ENCODE measurements at regions not wholly inside any gene's neighbourhood (a gene's known extent, or its start where the extent isn't known, plus 50 kb on each side); places are given as distances from the start of the nearest gene placed in this dataset.

DNA sequence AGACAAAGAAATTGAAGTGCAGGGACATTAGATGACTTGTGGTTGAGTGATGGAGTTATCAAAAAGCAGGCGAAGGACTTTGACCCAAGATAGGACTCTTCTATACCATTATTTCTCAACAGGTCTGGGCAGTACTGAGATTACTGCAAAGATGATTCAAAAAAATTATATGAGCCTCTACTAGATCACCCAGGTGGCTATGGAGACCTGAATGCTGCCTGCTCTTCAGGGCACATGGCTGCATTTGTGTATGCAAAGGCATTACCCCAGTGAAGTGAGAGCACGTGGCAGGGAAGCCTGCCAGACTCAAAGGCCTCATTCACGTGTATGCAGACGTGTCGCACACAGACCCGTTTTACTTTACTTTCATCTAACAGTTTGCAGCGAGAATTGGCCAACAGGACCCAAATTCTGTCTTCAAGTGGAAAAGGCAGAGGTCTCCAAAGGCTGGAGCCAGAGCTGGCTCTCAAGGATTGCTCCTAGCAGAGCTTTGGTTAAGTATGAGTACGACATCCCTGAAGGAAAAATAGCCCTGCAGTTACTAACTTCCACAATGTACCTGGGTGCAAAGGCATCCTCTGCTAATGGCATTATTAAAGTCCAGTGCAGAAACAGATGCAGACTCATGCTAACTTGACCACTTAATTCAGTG lies 113.8 kb upstream of the ARMC2 start:
- Histone ChIP-seq H2AFZ (replicated peaks) (no peak overlapping the region), H3K9ac (no peak overlapping the region)
- TF ChIP-seq CTCF (IDR thresholded peaks at IDR 0.05) (no peak), EZH2 (IDR thresholded peaks at IDR 0.05) (no peak)

GRCh38 chr6:108735310-108736001 lies 112.8 kb upstream of the ARMC2 start:
- no peaks in the 10 kb centered on the region for H3K79me2 ChIP-seq (ENCODE audit: low read depth)
- H3K36me3 Mint-ChIP-seq: no peaks in the 10 kb centered on the region
- H3K27me3 ChIP-seq: peaks cover 10% of the 10 kb centered on the region
- H3K27me3 Mint-ChIP-seq (ENCODE audit: insufficient read depth, low read depth): peaks cover 5% of the 10 kb centered on the region
- H3K9ac ChIP-seq: no peak overlapping the region
- H3F3A ChIP-seq (ENCODE audit: low read depth): peaks cover 11% of the 10 kb centered on the region
- no peaks in the 10 kb centered on the region for H3K36me3 ChIP-seq
- no peaks in the 10 kb centered on the region for H4K20me1 ChIP-seq (ENCODE audit: low read depth)
- H3K27ac ChIP-seq: no peak overlapping the region
- H3K4me1 ChIP-seq: peaks cover 19% of the 10 kb centered on the region
- no peak for TF ChIP-seq CTCF (IDR thresholded peaks at IDR 0.05)
- TF ChIP-seq EZH2phosphoT487 (IDR thresholded peaks at IDR 0.05): no peak
- no peak for TF ChIP-seq EZH2 (IDR thresholded peaks at IDR 0.05)
- H3K9me3 ChIP-seq (ENCODE audit: low read depth): no peaks in the 10 kb centered on the region
- H3K4me2 ChIP-seq: no peak overlapping the region
- no peak overlapping the region for H2AFZ ChIP-seq (replicated peaks)
- DNase-seq (ENCODE audit: low spot score): no peak
- H3K4me3 ChIP-seq: no peak overlapping the region
- H3K4me3 Mint-ChIP-seq: no peak overlapping the region
- no peak overlapping the region for H3K27ac Mint-ChIP-seq
- no peaks in the 10 kb centered on the region for H3K9me3 Mint-ChIP-seq
- H3K4me1 Mint-ChIP-seq: peaks cover 23% of the 10 kb centered on the region

More for the DNA sequence above, 113.8 kb upstream of the ARMC2 start:
- no peak for DNase-seq (ENCODE audit: low spot score)
- H3K79me2 ChIP-seq (ENCODE audit: low read depth): no peaks in the 10 kb centered on the region
- Mint-ChIP-seq H3K4me3 (no peak overlapping the region), H3K36me3 (no peaks in the 10 kb centered on the region), H3K9me3 (no peaks in the 10 kb centered on the region), H3K27ac (no peak overlapping the region), H3K4me1 (peaks cover 24% of the 10 kb centered on the region), H3K27me3 (ENCODE audit: insufficient read depth, low read depth) (peaks cover 5% of the 10 kb centered on the region)
- peaks cover 14% of the 10 kb centered on the region for H3F3A ChIP-seq (ENCODE audit: low read depth)
- H3K36me3 ChIP-seq: no peaks in the 10 kb centered on the region
- H3K27me3 ChIP-seq: peaks cover 18% of the 10 kb centered on the region
- no peak overlapping the region for H3K4me2 ChIP-seq
- peaks cover 23% of the 10 kb centered on the region for H3K4me1 ChIP-seq
- H3K9me3 ChIP-seq (ENCODE audit: low read depth): no peaks in the 10 kb centered on the region
- H3K4me3 ChIP-seq: no peak overlapping the region
- no peak overlapping the region for H3K27ac ChIP-seq
- no peaks in the 10 kb centered on the region for H4K20me1 ChIP-seq (ENCODE audit: low read depth)

DNA sequence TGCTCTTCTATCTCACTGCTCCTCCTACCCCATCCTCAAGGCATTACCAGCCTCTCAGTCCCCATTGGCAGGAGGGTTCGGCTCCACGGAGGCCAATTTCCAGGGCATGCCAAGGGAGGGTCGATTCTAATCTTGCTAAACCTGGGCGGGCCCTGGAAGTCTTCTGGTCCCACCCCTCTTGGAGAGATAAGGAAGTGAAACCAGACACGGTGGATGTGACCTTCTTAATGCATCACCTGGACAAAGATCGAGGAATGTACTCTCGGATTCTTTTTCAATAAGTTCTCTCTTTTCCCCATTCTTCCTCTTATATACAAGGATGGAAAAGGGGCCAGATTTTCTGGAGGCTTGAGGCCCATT lies 112.2 kb upstream of the ARMC2 start:
- no peaks in the 10 kb centered on the region for H3K36me3 ChIP-seq
- peaks cover 7% of the 10 kb centered on the region for H3K27me3 ChIP-seq
- DNase-seq (ENCODE audit: low spot score): no peak
- H3K36me3 Mint-ChIP-seq: no peaks in the 10 kb centered on the region
- peaks cover 6% of the 10 kb centered on the region for H3F3A ChIP-seq (ENCODE audit: low read depth)
- H3K9ac ChIP-seq: no peak overlapping the region
- peak overlapping the region; percentile 9 for H3K4me3 Mint-ChIP-seq
- H3K4me1 Mint-ChIP-seq: peaks cover 18% of the 10 kb centered on the region
- peaks cover 14% of the 10 kb centered on the region for H3K4me1 ChIP-seq
- H3K4me2 ChIP-seq: no peak overlapping the region
- H3K27me3 Mint-ChIP-seq (ENCODE audit: insufficient read depth, low read depth): peaks cover 5% of the 10 kb centered on the region
- H4K20me1 ChIP-seq (ENCODE audit: low read depth): no peaks in the 10 kb centered on the region
- H3K9me3 Mint-ChIP-seq: no peaks in the 10 kb centered on the region
- no peaks in the 10 kb centered on the region for H3K9me3 ChIP-seq (ENCODE audit: low read depth)
- TF ChIP-seq EZH2 (IDR thresholded peaks at IDR 0.05) (no peak), EZH2phosphoT487 (IDR thresholded peaks at IDR 0.05) (no peak), CTCF (IDR thresholded peaks at IDR 0.05) (no peak)
- no peak overlapping the region for H3K27ac ChIP-seq
- H3K27ac Mint-ChIP-seq: no peak overlapping the region
- no peak overlapping the region for H2AFZ ChIP-seq (replicated peaks)
- no peaks in the 10 kb centered on the region for H3K79me2 ChIP-seq (ENCODE audit: low read depth)
- H3K4me3 ChIP-seq: no peak overlapping the region

Measured in neural progenitor cell (in vitro differentiated cells).